ENCODE measurements at regions not wholly inside any gene's neighbourhood (a gene's known extent, or its start where the extent isn't known, plus 50 kb on each side); places are given as distances from the start of the nearest gene placed in this dataset.

GRCh38 chr12:118558941-118559340, 182.6 kb downstream of the SUDS3 start:
- in situ Hi-C loops (cut with MboI; ENCODE audit: low pct_unique_long_range_greater_than_20kb, low sequenced_read_pairs, unreplicated experiment) = no loop called here

GRCh38 chr12:118560733-118561132, 184.4 kb downstream of the SUDS3 start:
- in situ Hi-C loops (cut with MboI; ENCODE audit: low pct_unique_long_range_greater_than_20kb, low sequenced_read_pairs, unreplicated experiment) = no loop called here
- no peak for DNase-seq (ENCODE audit: low spot score)
- TF ChIP-seq, protein P1, sequence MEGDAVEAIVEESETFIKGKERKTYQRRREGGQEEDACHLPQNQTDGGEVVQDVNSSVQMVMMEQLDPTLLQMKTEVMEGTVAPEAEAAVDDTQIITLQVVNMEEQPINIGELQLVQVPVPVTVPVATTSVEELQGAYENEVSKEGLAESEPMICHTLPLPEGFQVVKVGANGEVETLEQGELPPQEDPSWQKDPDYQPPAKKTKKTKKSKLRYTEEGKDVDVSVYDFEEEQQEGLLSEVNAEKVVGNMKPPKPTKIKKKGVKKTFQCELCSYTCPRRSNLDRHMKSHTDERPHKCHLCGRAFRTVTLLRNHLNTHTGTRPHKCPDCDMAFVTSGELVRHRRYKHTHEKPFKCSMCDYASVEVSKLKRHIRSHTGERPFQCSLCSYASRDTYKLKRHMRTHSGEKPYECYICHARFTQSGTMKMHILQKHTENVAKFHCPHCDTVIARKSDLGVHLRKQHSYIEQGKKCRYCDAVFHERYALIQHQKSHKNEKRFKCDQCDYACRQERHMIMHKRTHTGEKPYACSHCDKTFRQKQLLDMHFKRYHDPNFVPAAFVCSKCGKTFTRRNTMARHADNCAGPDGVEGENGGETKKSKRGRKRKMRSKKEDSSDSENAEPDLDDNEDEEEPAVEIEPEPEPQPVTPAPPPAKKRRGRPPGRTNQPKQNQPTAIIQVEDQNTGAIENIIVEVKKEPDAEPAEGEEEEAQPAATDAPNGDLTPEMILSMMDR (IDR thresholded peaks at IDR 0.05; ENCODE audit: extremely low read depth, insufficient read depth, missing control alignments) = no peak

More at GRCh38 chr12:118558941-118559340, 182.6 kb downstream of the SUDS3 start:
- no peak for DNase-seq (ENCODE audit: low spot score)
- TF ChIP-seq, protein P1 (IDR thresholded peaks at IDR 0.05; ENCODE audit: extremely low read depth, insufficient read depth, missing control alignments) = no peak

DNA sequence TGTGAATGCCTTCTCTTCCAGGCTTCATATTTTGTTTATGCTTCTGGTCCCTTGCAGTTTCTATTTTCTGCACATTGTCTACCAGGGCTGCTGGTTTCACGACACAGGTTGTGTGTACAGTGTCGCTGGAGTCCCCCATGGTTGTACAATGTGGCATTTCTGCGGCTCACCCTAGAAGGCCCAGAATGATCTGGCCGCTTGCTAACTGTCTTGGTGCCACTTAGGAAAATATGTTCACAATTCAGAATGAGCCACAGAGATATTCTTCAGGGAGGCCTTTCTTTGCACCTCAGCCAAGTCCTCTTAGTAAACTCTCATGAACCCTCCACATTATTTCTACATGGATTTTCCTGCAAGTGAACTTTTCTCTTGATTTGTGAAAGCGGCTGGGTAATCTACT, 195.4 kb downstream of the SUDS3 start:
- no peak for DNase-seq (ENCODE audit: low spot score)
- TF ChIP-seq, protein P1 (IDR thresholded peaks at IDR 0.05; ENCODE audit: extremely low read depth, insufficient read depth, missing control alignments) = no peak
- in situ Hi-C loops (cut with MboI; ENCODE audit: low pct_unique_long_range_greater_than_20kb, low sequenced_read_pairs, unreplicated experiment) = no loop called here

GRCh38 chr12:118574288-118574687, 197.9 kb downstream of the SUDS3 start:
- TF ChIP-seq, protein P1 (IDR thresholded peaks at IDR 0.05; ENCODE audit: extremely low read depth, insufficient read depth, missing control alignments) = no peak
- no peak for DNase-seq (ENCODE audit: low spot score)

DNA sequence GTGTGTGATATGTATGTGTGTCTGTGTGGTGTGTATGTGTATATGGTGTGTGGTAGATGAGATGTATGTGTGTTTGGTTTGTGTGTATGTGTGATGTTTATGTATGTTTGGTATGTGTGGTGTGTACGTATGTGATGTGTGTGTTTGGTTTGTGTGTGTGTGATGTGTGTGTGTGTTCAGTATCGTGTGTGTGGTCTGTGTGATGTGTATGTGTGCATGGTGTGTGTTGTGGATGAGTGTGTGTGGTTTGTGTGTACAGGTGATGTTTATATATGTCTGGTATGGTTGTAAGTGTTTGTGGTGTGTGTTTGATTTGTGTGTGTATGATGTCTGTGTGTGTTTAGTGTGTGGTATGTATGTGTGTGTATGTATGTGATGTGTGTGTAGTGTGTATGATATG, 199.4 kb downstream of the SUDS3 start:
- DNase-seq (ENCODE audit: low spot score) = no peak
- TF ChIP-seq, protein P1 (IDR thresholded peaks at IDR 0.05; ENCODE audit: extremely low read depth, insufficient read depth, missing control alignments) = no peak
- in situ Hi-C loops (cut with MboI; ENCODE audit: low pct_unique_long_range_greater_than_20kb, low sequenced_read_pairs, unreplicated experiment) = no loop called here

More at GRCh38 chr12:118574288-118574687, 197.9 kb downstream of the SUDS3 start:
- in situ Hi-C loops (cut with MboI; ENCODE audit: low pct_unique_long_range_greater_than_20kb, low sequenced_read_pairs, unreplicated experiment) = no loop called here

GRCh38 chr12:118581371-118581770, 205.0 kb downstream of the SUDS3 start:
- TF ChIP-seq, protein P1 (IDR thresholded peaks at IDR 0.05; ENCODE audit: extremely low read depth, insufficient read depth, missing control alignments) = no peak
- in situ Hi-C loops (cut with MboI; ENCODE audit: low pct_unique_long_range_greater_than_20kb, low sequenced_read_pairs, unreplicated experiment) = no loop called here
- no peak for DNase-seq (ENCODE audit: low spot score)

DNA sequence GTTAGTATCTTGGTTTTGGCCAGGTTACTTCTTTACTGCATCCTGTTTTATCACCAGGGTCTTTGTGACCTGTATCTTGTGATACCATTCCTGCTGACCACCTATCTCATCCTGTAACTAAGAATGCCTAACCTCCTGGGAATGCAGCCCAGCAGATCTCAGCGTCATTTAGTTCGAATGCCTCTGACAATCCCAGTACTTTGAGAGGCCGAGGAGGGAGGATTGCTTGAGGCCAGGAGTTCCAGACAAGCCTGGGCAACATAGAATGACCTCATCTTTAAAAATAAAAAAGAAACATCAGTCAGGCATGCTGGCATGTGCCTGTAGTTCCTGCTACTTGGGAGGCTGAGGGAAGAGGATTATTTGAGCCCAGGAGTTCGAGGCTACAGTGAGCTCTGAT, 206.5 kb downstream of the SUDS3 start:
- in situ Hi-C loops (cut with MboI; ENCODE audit: low pct_unique_long_range_greater_than_20kb, low sequenced_read_pairs, unreplicated experiment) = no loop called here
- DNase-seq (ENCODE audit: low spot score) = no peak
- TF ChIP-seq, protein P1 (IDR thresholded peaks at IDR 0.05; ENCODE audit: extremely low read depth, insufficient read depth, missing control alignments) = no peak

Measured in GM13977 (cell line).